Right atrium auricular region (tissue), 2 donors: ENCODE measurements at regions not wholly inside any gene's neighbourhood (a gene's known extent, or its start where the extent isn't known, plus 50 kb on each side); places are given as distances from the start of the nearest gene placed in this dataset.

ENCODE experiments used
- DNase-seq: peaks from one replicate; pipeline ENCODE4 v3.0.0-alpha.2; 2019; ENCODE audit warnings: low spot score
- H3K27ac ChIP-seq, 2 donors: fragments of 200-600 bp; sonication (generic); 1 replicate in 1 of 2; 2 replicates in 1 of 2; pipeline ENCODE4 v1.5.1; 2016 to 2019
- H3K27me3 ChIP-seq, 2 donors: fragments of 200-600 bp; sonication (generic); one replicate each; pipeline versions ENCODE4 v1.5.1 to v1.6.0; 2017 to 2019
- H3K36me3 ChIP-seq: fragments of 200-600 bp; sonication (generic); one replicate; pipeline ENCODE4 v1.5.1; 2016
- H3K4me1 ChIP-seq, 2 donors: fragments of 200-600 bp; sonication (generic); one replicate each; pipeline versions ENCODE4 v1.5.1 to v1.6.0; 2017 to 2019
- H3K4me3 ChIP-seq, 2 donors: fragments of 200-600 bp; sonication (generic); 1 replicate in 1 of 2; 2 replicates in 1 of 2; pipeline ENCODE4 v1.5.1; 2017 to 2019; ENCODE audit warnings: mild to moderate bottlenecking in 1 of 2, moderate library complexity in 1 of 2
- H3K9me3 ChIP-seq, 2 donors: fragments of 200-600 bp; sonication (generic); one replicate each; pipeline ENCODE4 v1.5.1; 2019
- CTCF ChIP-seq, 2 donors: fragments of 200-600 bp; sonication (generic); IDR thresholded peaks; one replicate each; pipeline ENCODE4 v1.5.1; 2019; ENCODE audit warnings: antibody characterized with exemption in 2 of 2

- no peaks in the 10 kb centered on the region for H3K4me1 ChIP-seq
Observed at GRCh38 chr2:154532763-154533162, 165.7 kb upstream of the KCNJ3 start.

GRCh38 chr2:154533300-154533940 lies 165.1 kb upstream of the KCNJ3 start:
- H3K4me1 ChIP-seq, result no peaks in the 10 kb centered on the region
- peaks cover 0 to 4% of the 10 kb centered on the region in 2 donors for H3K9me3 ChIP-seq
- no peak for DNase-seq
- H3K27ac ChIP-seq, result no peak overlapping the region
- no peaks in the 10 kb centered on the region for H3K27me3 ChIP-seq
- TF ChIP-seq CTCF (IDR thresholded peaks at IDR 0.05), result no peak
- H3K4me3 ChIP-seq, result no peak overlapping the region
- H3K36me3 ChIP-seq, result no peaks in the 10 kb centered on the region

More at GRCh38 chr2:154532763-154533162, 165.7 kb upstream of the KCNJ3 start:
- H3K4me3 ChIP-seq, result no peak overlapping the region
- no peak for TF ChIP-seq CTCF (IDR thresholded peaks at IDR 0.05)
- H3K27me3 ChIP-seq, result no peaks in the 10 kb centered on the region
- DNase-seq, result no peak
- H3K9me3 ChIP-seq, result peaks cover 0 to 4% of the 10 kb centered on the region in 2 donors
- no peaks in the 10 kb centered on the region for H3K36me3 ChIP-seq
- no peak overlapping the region for H3K27ac ChIP-seq

- H3K27ac ChIP-seq, result no peak overlapping the region
- H3K9me3 ChIP-seq, result no peaks in the 10 kb centered on the region
- DNase-seq, result no peak
- no peaks in the 10 kb centered on the region for H3K36me3 ChIP-seq
- H3K27me3 ChIP-seq, result no peaks in the 10 kb centered on the region
- no peak overlapping the region for H3K4me3 ChIP-seq
- no peak for TF ChIP-seq CTCF (IDR thresholded peaks at IDR 0.05)
- H3K4me1 ChIP-seq, result no peaks in the 10 kb centered on the region
Observed at GRCh38 chr2:154537024-154537423, 161.5 kb upstream of the KCNJ3 start.

- H3K27me3 ChIP-seq, result no peaks in the 10 kb centered on the region
- no peaks in the 10 kb centered on the region for H3K9me3 ChIP-seq
- TF ChIP-seq CTCF (IDR thresholded peaks at IDR 0.05), result no peak
- DNase-seq, result no peak
- no peak overlapping the region for H3K4me3 ChIP-seq
- H3K27ac ChIP-seq, result no peak overlapping the region
- no peaks in the 10 kb centered on the region for H3K4me1 ChIP-seq
- H3K36me3 ChIP-seq, result no peaks in the 10 kb centered on the region
Observed at GRCh38 chr2:154537843-154538450, 160.5 kb upstream of the KCNJ3 start.

GRCh38 chr2:154546341-154546740 lies 152.2 kb upstream of the KCNJ3 start:
- TF ChIP-seq CTCF (IDR thresholded peaks at IDR 0.05), result no peak
- H3K4me3 ChIP-seq, result no peak overlapping the region
- H3K9me3 ChIP-seq, result no peaks in the 10 kb centered on the region
- DNase-seq, result no peak
- H3K36me3 ChIP-seq, result no peaks in the 10 kb centered on the region
- no peaks in the 10 kb centered on the region for H3K27me3 ChIP-seq
- H3K4me1 ChIP-seq, result no peaks in the 10 kb centered on the region
- H3K27ac ChIP-seq, result no peak overlapping the region

- TF ChIP-seq CTCF (IDR thresholded peaks at IDR 0.05), result no peak
- DNase-seq, result no peak
- no peaks in the 10 kb centered on the region for H3K27me3 ChIP-seq
- H3K36me3 ChIP-seq, result no peaks in the 10 kb centered on the region
- H3K4me3 ChIP-seq, result no peak overlapping the region
- H3K4me1 ChIP-seq, result no peaks in the 10 kb centered on the region
- no peak overlapping the region for H3K27ac ChIP-seq
- peaks cover 0 to 7% of the 10 kb centered on the region in 2 donors for H3K9me3 ChIP-seq
Observed at GRCh38 chr2:154549869-154550268, 148.6 kb upstream of the KCNJ3 start.
